Stimulated activated CD4-positive, alpha-beta T cell treated with anti-CD3 and anti-CD28 coated beads, TNF-alpha, amount 100 ng/mL, for 1 hour (primary cell): ENCODE measurements at regions not wholly inside any gene's neighbourhood (a gene's known extent, or its start where the extent isn't known, plus 50 kb on each side); places are given as distances from the start of the nearest gene placed in this dataset.

Source experiments
- DNase-seq, 3 donors: peaks; one replicate each; pipeline ENCODE4 v3.0.0-alpha.2; 2020; ENCODE audit warnings: low read depth in 3 of 3, low spot score in 1 of 3

DNA sequence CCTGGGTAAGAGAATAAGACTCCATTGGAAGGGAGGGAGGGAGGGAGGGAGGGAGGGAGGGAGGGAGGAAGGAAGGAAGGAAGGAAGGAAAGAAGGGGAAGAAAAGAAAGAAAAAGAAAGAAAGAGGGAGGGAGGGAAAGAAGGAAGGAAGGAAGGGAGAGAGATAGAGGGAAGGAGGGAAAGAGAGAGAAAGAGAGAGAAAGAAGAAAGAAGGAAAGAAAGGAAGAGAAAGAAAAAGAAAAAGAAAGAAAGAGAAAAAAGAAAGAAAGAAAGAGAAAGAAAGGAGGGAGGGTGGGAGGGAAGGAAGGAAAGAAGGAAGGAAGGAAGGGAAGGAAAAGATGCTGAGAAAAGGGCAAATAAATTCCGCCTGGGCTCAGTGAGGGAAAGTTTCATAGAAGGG lies 74.7 kb upstream of the IFNAR2 start:
- no peak for DNase-seq

DNA sequence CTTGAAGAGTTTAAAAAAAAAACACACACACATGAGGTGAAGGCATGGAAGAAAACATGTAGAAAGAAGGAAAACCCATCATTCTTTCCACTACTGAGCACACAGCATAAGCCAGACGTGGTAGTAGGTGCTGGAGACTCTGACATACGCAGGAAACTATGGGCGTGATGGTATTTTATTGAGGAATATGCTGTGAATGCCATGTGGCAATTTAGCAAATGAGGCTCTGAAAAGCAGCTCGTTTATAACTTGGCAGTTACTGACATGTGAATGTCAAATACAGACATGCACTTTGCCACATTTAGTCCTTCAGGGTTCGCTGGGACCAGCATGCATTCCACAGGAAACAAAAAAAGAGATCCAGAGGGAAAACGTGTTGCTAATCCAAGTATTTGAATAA lies 74.3 kb upstream of the IFNAR2 start:
- no peak for DNase-seq

DNA sequence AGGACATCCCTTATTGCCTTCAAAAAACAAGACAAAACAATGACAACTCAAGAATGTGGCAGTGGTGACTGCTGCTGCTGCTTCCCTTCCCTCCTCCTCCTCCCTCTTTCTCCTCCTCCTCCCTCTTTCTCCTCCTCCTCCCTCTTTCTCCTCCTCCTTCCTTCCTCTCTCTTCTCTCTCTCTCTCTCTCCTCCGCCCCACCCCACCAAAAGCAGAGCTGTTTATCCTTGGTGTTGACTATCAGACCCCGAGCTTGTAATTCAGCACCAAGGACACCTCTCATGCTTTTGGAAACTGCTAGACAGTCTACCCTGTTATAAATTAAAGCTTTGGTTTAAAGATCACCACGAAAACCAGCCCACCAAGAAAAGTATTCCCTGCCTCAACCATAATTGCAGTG lies 72.4 kb upstream of the IFNAR2 start:
- no peak for DNase-seq

DNA sequence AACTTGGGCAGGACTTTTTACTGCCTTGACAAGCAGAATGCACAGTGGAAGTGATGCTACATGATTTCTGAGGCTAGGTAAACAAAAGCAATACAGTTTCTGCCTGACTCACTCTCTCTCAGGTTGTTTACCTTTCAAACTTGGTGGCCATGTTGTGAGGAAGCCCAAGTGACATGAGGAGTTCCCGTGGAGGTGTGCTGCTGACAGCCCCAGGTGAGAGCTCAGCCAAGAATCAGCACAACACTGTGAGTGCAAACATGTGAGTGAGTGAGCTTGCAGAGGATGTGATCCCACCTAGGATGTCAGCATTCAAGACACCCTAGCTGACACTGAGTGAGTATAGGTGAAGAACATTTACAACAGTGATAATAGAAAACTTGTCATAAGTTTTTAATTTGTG lies 71.1 kb upstream of the IFNAR2 start:
- no peak for DNase-seq

DNA sequence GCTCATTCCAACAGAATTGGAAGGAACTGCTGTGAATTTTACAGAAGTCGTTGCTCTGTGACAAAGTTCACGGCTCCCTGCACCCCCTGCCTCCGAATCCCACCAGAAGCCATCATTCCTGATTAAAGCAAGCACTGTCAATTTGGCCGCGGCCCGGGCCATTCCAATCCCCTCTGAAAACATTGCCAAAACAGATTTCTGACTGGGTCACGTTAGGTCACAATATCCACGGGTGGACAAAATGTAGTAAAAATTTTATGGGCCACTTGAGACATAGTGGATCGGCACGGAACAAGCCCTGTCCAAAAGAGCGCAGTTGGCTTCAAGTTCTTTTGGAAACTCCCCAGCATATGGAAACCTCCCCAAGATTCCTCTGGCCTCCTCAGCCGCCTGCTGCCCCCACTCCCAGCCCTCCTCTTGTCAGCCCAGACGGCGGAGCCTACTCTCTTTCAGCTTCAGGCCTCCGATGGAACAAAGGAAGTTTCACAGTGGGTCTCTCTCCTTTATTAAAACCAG lies 67.2 kb upstream of the IFNAR2 start:
- no peak for DNase-seq

DNA sequence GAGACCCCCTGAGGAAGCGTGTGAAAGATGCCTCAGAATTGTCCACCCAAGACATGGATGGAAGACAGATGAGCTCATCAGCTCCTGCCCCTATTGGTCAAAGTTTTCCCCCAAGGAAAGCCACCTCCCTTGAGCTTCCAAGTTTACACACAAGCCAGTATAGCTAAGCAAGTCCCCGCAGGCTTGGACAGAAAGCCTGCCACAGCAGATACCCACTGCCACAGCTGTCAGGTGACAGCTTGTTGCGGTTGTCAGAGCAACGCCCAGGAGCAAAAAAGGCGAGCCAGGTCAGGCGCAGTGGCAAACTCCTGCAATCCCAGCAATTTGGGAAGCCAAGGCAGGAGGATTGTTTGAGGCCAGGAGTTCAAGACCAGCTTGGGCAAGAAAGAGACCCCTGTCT lies 60.9 kb upstream of the IFNAR2 start:
- no peak for DNase-seq

DNA sequence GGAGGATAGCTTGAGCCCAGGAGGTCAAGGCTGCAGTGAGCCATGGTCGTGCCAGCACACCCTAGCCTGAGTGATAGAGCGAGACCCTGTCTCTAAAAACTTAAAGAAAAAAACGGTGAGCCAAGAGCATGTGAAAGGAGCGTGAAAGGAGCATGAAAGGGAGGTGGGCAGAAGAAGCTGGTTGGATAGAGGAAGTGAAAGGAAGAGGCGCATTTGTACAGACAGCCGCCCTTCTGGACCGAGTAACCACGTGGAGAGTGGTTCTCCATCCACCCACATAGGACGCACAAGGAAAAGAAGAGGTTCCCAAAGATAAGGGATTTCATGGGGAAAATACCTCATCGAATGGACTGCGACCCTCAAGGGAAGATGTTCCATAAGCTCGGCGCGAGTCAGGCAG lies 60.4 kb upstream of the IFNAR2 start:
- DNase-seq, result no peak

DNA sequence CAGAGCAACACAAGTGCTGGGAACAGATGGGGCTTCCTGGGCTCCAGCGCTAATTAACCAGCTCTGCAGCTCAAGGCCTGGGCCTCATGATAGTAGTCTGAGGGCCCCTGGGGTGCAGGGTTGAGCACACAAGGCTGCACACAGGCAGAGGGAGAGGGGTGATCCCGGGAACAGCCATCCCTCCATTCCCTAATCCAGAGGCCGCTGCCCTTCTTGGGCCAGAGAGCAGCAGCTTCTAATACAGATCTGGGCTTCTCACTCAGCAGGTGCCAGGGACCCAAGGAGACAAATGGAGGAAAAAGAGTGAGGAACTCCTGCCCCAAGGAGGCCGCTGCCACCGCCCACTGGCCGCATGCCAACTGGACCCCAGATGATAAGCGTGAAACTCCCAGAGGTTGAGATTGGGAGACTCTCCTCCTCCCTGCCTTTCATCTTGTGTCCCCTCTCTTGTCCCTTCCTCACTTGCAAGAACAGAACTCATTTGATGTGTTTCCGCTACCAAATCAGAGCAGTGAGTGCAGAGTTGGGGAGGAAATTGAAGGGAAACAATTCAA lies 58.0 kb upstream of the IFNAR2 start:
- DNase-seq, result no peak

DNA sequence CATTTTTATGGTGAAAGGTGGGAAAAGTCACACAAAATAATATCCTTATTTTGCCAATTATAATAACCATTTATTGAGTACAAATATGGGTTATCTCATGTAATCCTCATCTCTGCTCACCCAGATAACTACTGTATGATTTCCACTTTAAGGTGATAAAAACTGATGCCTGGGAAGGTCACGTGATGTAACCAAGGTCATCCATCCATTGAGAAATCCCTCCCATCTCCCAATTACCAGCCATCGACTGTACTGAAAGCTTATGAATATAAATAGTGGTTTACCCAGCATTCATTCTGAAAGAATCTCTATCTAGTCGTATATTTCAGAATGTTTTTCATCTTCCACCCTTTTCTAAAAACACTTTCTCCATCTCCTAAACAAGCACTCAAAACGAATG lies 55.0 kb upstream of the IFNAR2 start:
- no peak for DNase-seq
